ENCODE measurements at regions not wholly inside any gene's neighbourhood (a gene's known extent, or its start where the extent isn't known, plus 50 kb on each side); places are given as distances from the start of the nearest gene placed in this dataset.

GRCh38 chr7:131190581-131190980 is 137.1 kb upstream of the MKLN1 start:
- peak overlapping the region; percentile 1 to 93 for H3K18ac ChIP-seq (ENCODE audit: low read depth in 1 of 2, low read length in 2 of 2)
- peak overlapping the region; percentile 23 for H4K8ac ChIP-seq (ENCODE audit: low read length)
- peak overlapping the region; percentile 1 for H2AFZ ChIP-seq (ENCODE audit: low read depth, low read length)
- H3K9ac ChIP-seq (ENCODE audit: low read length), result peak overlapping the region; percentile 68
- peaks cover 20% of the 10 kb centered on the region for H3K4me1 ChIP-seq (ENCODE audit: control insufficient read depth, insufficient read depth, low read depth, low read length)
- no peak overlapping the region for H3K23ac ChIP-seq (ENCODE audit: low read length in 2 of 2)
- H3K14ac ChIP-seq (ENCODE audit: low read length in 2 of 2), result no peak overlapping the region
- H2BK12ac ChIP-seq (ENCODE audit: low read length in 2 of 2), result peak overlapping the region; percentile 60 to 99
- WGBS, result no CpG with 5 or more reads among the region's 1 CpG
- H2BK15ac ChIP-seq (ENCODE audit: low read depth, poor library complexity, severe bottlenecking), result no peak overlapping the region
- peak overlapping the region; percentile 37 for H3K4me2 ChIP-seq (ENCODE audit: low read length, poor library complexity, severe bottlenecking)
- peaks cover 23% of the 10 kb centered on the region for H3K9me3 ChIP-seq (ENCODE audit: control insufficient read depth, low read length)
- peak overlapping the region; percentile 93 for H3K27ac ChIP-seq (ENCODE audit: low read length, poor library complexity, severe bottlenecking)
- H3K27me3 ChIP-seq (ENCODE audit: control insufficient read depth in 1 of 2, insufficient read depth in 1 of 2, low read length in 2 of 2), result no peaks in the 10 kb centered on the region
- no peaks in the 10 kb centered on the region for H3K36me3 ChIP-seq (ENCODE audit: control insufficient read depth in 1 of 2, insufficient read depth in 2 of 2, low read depth in 1 of 2, low read length in 2 of 2)
- no peak overlapping the region for H3K4me3 ChIP-seq (ENCODE audit: insufficient read depth in 1 of 2, low read depth in 1 of 2, low read length in 2 of 2)
- H4K91ac ChIP-seq (ENCODE audit: low read length), result peak overlapping the region; percentile 19
- H2BK120ac ChIP-seq (ENCODE audit: low read depth, low read length), result peak overlapping the region; percentile 61
- peak overlapping the region; percentile 73 for H2BK5ac ChIP-seq (ENCODE audit: low read depth, low read length, poor library complexity, severe bottlenecking)
- H3K79me1 ChIP-seq (replicated peaks; ENCODE audit: low read length, poor library complexity, severe bottlenecking), result no peaks in the 10 kb centered on the region
- no peak for DNase-seq
- H3K4ac ChIP-seq (ENCODE audit: low read depth in 1 of 2, low read length in 2 of 2), result peak overlapping the region in 1 of 2 experiments; percentile 60
- peak overlapping the region; percentile 37 for H2AK5ac ChIP-seq (ENCODE audit: low read length, severe bottlenecking)

- Histone ChIP-seq H2BK12ac (ENCODE audit: low read length in 2 of 2) (no peak overlapping the region), H4K8ac (ENCODE audit: low read length) (no peak overlapping the region), H3K27ac (ENCODE audit: low read length, poor library complexity, severe bottlenecking) (no peak overlapping the region), H3K23ac (ENCODE audit: low read length in 2 of 2) (no peak overlapping the region), H3K4me3 (ENCODE audit: insufficient read depth in 1 of 2, low read depth in 1 of 2, low read length in 2 of 2) (no peak overlapping the region), H3K9ac (ENCODE audit: low read length) (no peak overlapping the region), H2BK15ac (ENCODE audit: low read depth, poor library complexity, severe bottlenecking) (no peak overlapping the region), H2AK5ac (ENCODE audit: low read length, severe bottlenecking) (no peak overlapping the region), H3K79me1 (replicated peaks; ENCODE audit: low read length, poor library complexity, severe bottlenecking) (no peaks in the 10 kb centered on the region), H3K18ac (ENCODE audit: low read depth in 1 of 2, low read length in 2 of 2) (no peak overlapping the region), H3K27me3 (ENCODE audit: control insufficient read depth in 1 of 2, insufficient read depth in 1 of 2, low read length in 2 of 2) (no peaks in the 10 kb centered on the region), H2BK120ac (ENCODE audit: low read depth, low read length) (no peak overlapping the region), H2BK5ac (ENCODE audit: low read depth, low read length, poor library complexity, severe bottlenecking) (no peak overlapping the region), H3K4me1 (ENCODE audit: control insufficient read depth, insufficient read depth, low read depth, low read length) (peaks cover 18% of the 10 kb centered on the region), H3K14ac (ENCODE audit: low read length in 2 of 2) (no peak overlapping the region), H4K91ac (ENCODE audit: low read length) (no peak overlapping the region), H2AFZ (ENCODE audit: low read depth, low read length) (no peak overlapping the region), H3K4me2 (ENCODE audit: low read length, poor library complexity, severe bottlenecking) (no peak overlapping the region), H3K36me3 (ENCODE audit: control insufficient read depth in 1 of 2, insufficient read depth in 2 of 2, low read depth in 1 of 2, low read length in 2 of 2) (no peaks in the 10 kb centered on the region), H3K9me3 (ENCODE audit: control insufficient read depth, low read length) (no peaks in the 10 kb centered on the region), H3K4ac (ENCODE audit: low read depth in 1 of 2, low read length in 2 of 2) (no peak overlapping the region)
- no peak for DNase-seq
- 95% methylated on average over 7 of the region's 7 CpGs for WGBS
Measured at GRCh38 chr7:131194070-131194865, 133.4 kb upstream of the MKLN1 start.

- H3K79me1 ChIP-seq (replicated peaks; ENCODE audit: low read length, poor library complexity, severe bottlenecking), result no peaks in the 10 kb centered on the region
- no peak overlapping the region for H3K14ac ChIP-seq (ENCODE audit: low read length in 2 of 2)
- no peak overlapping the region for H3K23ac ChIP-seq (ENCODE audit: low read length in 2 of 2)
- no peak overlapping the region for H3K18ac ChIP-seq (ENCODE audit: low read depth in 1 of 2, low read length in 2 of 2)
- no peak overlapping the region for H2BK12ac ChIP-seq (ENCODE audit: low read length in 2 of 2)
- 36% methylated on average over 4 of the region's 4 CpGs for WGBS
- H3K9me3 ChIP-seq (ENCODE audit: control insufficient read depth, low read length), result no peaks in the 10 kb centered on the region
- no peak overlapping the region for H2BK5ac ChIP-seq (ENCODE audit: low read depth, low read length, poor library complexity, severe bottlenecking)
- no peak overlapping the region for H2BK15ac ChIP-seq (ENCODE audit: low read depth, poor library complexity, severe bottlenecking)
- no peak overlapping the region for H3K4ac ChIP-seq (ENCODE audit: low read depth in 1 of 2, low read length in 2 of 2)
- H3K27ac ChIP-seq (ENCODE audit: low read length, poor library complexity, severe bottlenecking), result no peak overlapping the region
- peak; percentile 57 for DNase-seq
- no peak overlapping the region for H3K4me3 ChIP-seq (ENCODE audit: insufficient read depth in 1 of 2, low read depth in 1 of 2, low read length in 2 of 2)
- H2AFZ ChIP-seq (ENCODE audit: low read depth, low read length), result no peak overlapping the region
- H3K9ac ChIP-seq (ENCODE audit: low read length), result no peak overlapping the region
- H3K36me3 ChIP-seq (ENCODE audit: control insufficient read depth in 1 of 2, insufficient read depth in 2 of 2, low read depth in 1 of 2, low read length in 2 of 2), result no peaks in the 10 kb centered on the region
- H2AK5ac ChIP-seq (ENCODE audit: low read length, severe bottlenecking), result no peak overlapping the region
- H2BK120ac ChIP-seq (ENCODE audit: low read depth, low read length), result no peak overlapping the region
- no peak overlapping the region for H4K91ac ChIP-seq (ENCODE audit: low read length)
- no peak overlapping the region for H3K4me2 ChIP-seq (ENCODE audit: low read length, poor library complexity, severe bottlenecking)
- peaks cover 9% of the 10 kb centered on the region for H3K4me1 ChIP-seq (ENCODE audit: control insufficient read depth, insufficient read depth, low read depth, low read length)
- no peak overlapping the region for H4K8ac ChIP-seq (ENCODE audit: low read length)
- no peaks in the 10 kb centered on the region for H3K27me3 ChIP-seq (ENCODE audit: control insufficient read depth in 1 of 2, insufficient read depth in 1 of 2, low read length in 2 of 2)
Measured at GRCh38 chr7:131196803-131197202, 130.9 kb upstream of the MKLN1 start.

- DNase-seq, result peak; percentile 67
- no peak overlapping the region for H2BK12ac ChIP-seq (ENCODE audit: low read length in 2 of 2)
- H2BK5ac ChIP-seq (ENCODE audit: low read depth, low read length, poor library complexity, severe bottlenecking), result no peak overlapping the region
- H3K4me2 ChIP-seq (ENCODE audit: low read length, poor library complexity, severe bottlenecking), result no peak overlapping the region
- no peak overlapping the region for H2AFZ ChIP-seq (ENCODE audit: low read depth, low read length)
- H3K36me3 ChIP-seq (ENCODE audit: control insufficient read depth in 1 of 2, insufficient read depth in 2 of 2, low read depth in 1 of 2, low read length in 2 of 2), result no peaks in the 10 kb centered on the region
- H3K14ac ChIP-seq (ENCODE audit: low read length in 2 of 2), result no peak overlapping the region
- no peak overlapping the region for H4K91ac ChIP-seq (ENCODE audit: low read length)
- no peak overlapping the region for H2BK120ac ChIP-seq (ENCODE audit: low read depth, low read length)
- H3K4me3 ChIP-seq (ENCODE audit: insufficient read depth in 1 of 2, low read depth in 1 of 2, low read length in 2 of 2), result no peak overlapping the region
- no peak overlapping the region for H3K4ac ChIP-seq (ENCODE audit: low read depth in 1 of 2, low read length in 2 of 2)
- peak overlapping the region; percentile 58 for H3K9ac ChIP-seq (ENCODE audit: low read length)
- no peak overlapping the region for H3K18ac ChIP-seq (ENCODE audit: low read depth in 1 of 2, low read length in 2 of 2)
- peaks cover 7% of the 10 kb centered on the region for H3K4me1 ChIP-seq (ENCODE audit: control insufficient read depth, insufficient read depth, low read depth, low read length)
- no peaks in the 10 kb centered on the region for H3K9me3 ChIP-seq (ENCODE audit: control insufficient read depth, low read length)
- no peak overlapping the region for H3K23ac ChIP-seq (ENCODE audit: low read length in 2 of 2)
- H4K8ac ChIP-seq (ENCODE audit: low read length), result no peak overlapping the region
- H3K27me3 ChIP-seq (ENCODE audit: control insufficient read depth in 1 of 2, insufficient read depth in 1 of 2, low read length in 2 of 2), result no peaks in the 10 kb centered on the region
- 85% methylated on average over 4 of the region's 4 CpGs for WGBS
- no peak overlapping the region for H2AK5ac ChIP-seq (ENCODE audit: low read length, severe bottlenecking)
- H3K27ac ChIP-seq (ENCODE audit: low read length, poor library complexity, severe bottlenecking), result no peak overlapping the region
- H2BK15ac ChIP-seq (ENCODE audit: low read depth, poor library complexity, severe bottlenecking), result no peak overlapping the region
- no peaks in the 10 kb centered on the region for H3K79me1 ChIP-seq (replicated peaks; ENCODE audit: low read length, poor library complexity, severe bottlenecking)
Measured at GRCh38 chr7:131197920-131198615, 129.6 kb upstream of the MKLN1 start.

All from mesenchymal stem cell (in vitro differentiated cells and primary cell).